ENCODE measurements at regions not wholly inside any gene's neighbourhood (a gene's known extent, or its start where the extent isn't known, plus 50 kb on each side); places are given as distances from the start of the nearest gene placed in this dataset.

DNA sequence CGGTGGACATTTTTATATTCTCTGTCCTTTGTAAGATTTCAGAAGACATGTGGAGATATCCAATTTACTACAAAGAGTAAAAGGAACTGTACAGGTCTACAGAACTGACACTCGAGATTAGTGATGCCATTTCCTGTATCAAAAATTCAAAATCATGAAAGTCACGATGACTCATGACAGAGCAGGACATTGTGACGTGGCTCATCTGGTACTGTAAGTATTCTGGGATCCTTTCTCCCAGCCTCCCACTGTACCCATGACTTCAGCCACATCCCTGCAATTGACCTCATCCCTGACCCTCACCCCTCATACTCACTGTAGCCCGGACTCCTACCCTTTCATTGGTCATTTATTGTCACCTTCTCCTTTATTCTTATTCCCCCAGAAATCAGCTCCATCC, 736.5 kb downstream of the EPHA4 start:
- TF ChIP-seq, protein P1, sequence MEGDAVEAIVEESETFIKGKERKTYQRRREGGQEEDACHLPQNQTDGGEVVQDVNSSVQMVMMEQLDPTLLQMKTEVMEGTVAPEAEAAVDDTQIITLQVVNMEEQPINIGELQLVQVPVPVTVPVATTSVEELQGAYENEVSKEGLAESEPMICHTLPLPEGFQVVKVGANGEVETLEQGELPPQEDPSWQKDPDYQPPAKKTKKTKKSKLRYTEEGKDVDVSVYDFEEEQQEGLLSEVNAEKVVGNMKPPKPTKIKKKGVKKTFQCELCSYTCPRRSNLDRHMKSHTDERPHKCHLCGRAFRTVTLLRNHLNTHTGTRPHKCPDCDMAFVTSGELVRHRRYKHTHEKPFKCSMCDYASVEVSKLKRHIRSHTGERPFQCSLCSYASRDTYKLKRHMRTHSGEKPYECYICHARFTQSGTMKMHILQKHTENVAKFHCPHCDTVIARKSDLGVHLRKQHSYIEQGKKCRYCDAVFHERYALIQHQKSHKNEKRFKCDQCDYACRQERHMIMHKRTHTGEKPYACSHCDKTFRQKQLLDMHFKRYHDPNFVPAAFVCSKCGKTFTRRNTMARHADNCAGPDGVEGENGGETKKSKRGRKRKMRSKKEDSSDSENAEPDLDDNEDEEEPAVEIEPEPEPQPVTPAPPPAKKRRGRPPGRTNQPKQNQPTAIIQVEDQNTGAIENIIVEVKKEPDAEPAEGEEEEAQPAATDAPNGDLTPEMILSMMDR (IDR thresholded peaks at IDR 0.05) = no peak
- no peak for TF ChIP-seq POLR2A (IDR thresholded peaks at IDR 0.05)
